MCF 10A (cell line): ENCODE measurements at regions not wholly inside any gene's neighbourhood (a gene's known extent, or its start where the extent isn't known, plus 50 kb on each side); places are given as distances from the start of the nearest gene placed in this dataset.

Experiments
- BruUV-seq: library from RNA; stranded (reverse); fragments of 400-500 nt; replicated peaks from 2 replicates; lab custom pipeline; 2021; lab: Mats Ljungman, UMichigan
- CTCF ChIA-PET: fragments of 300-600 bp; sonication (Branson Sonifier 250); formaldehyde crosslinking; extraction: SDS; loops from one replicate; lab custom pipeline; 2021; ENCODE audit warnings: antibody characterized with exemption, inconsistent platforms; lab: Yijun Ruan, JAX
- POLR2A ChIA-PET: fragments of 300-600, 350-650 bp; sonication (Branson Sonifier 250); formaldehyde crosslinking; extraction: SDS; loops from one replicate; lab custom pipeline; 2020; ENCODE audit warnings: antibody characterized with exemption, inconsistent platforms; lab: Yijun Ruan, JAX
- DNase-seq: peaks from one replicate; pipeline ENCODE4 v3.0.0-alpha.2; 2018; ENCODE audit not compliant: unreplicated experiment
- H3K27ac Mint-ChIP-seq: one replicate; pipeline ENCODE4 v1.8.0; 2022; ENCODE audit warnings: mild to moderate bottlenecking, low read depth, mixed read lengths; ENCODE audit not compliant: unreplicated experiment
- H3K27me3 Mint-ChIP-seq: one replicate; pipeline ENCODE4 v1.8.0; 2022; ENCODE audit warnings: mixed read lengths; ENCODE audit not compliant: insufficient read depth, unreplicated experiment
- H3K36me3 Mint-ChIP-seq: one replicate; pipeline ENCODE4 v1.8.0; 2022; ENCODE audit warnings: mild to moderate bottlenecking, moderate library complexity, mixed read lengths; ENCODE audit not compliant: insufficient read depth, unreplicated experiment
- H3K4me1 Mint-ChIP-seq: one replicate; pipeline ENCODE4 v1.8.0; 2022; ENCODE audit warnings: mixed read lengths; ENCODE audit not compliant: insufficient read depth, unreplicated experiment
- H3K4me3 Mint-ChIP-seq: one replicate; pipeline ENCODE4 v1.8.0; 2022; ENCODE audit warnings: mild to moderate bottlenecking, moderate library complexity, mixed read lengths; ENCODE audit not compliant: unreplicated experiment
- H3K9me3 Mint-ChIP-seq: one replicate; pipeline ENCODE4 v1.8.0; 2022; ENCODE audit warnings: mixed read lengths; ENCODE audit not compliant: unreplicated experiment
- CTCF ChIP-seq: fragments of 200-600 bp; IDR thresholded peaks from one replicate; pipeline ENCODE4 v1.8.0; 2022; ENCODE audit warnings: antibody characterized with exemption, mild to moderate bottlenecking; ENCODE audit not compliant: unreplicated experiment
- intact Hi-C: fragments of 100-400 bp; cut with micrococcal nuclease; formaldehyde crosslinking; loops from 2 replicates; pipeline ENCODE4 v1.14.1; 2022

- H3K36me3 Mint-ChIP-seq = no peaks in the 10 kb centered on the region
- intact Hi-C loops = no loop called here
- no peak overlapping the region for H3K27ac Mint-ChIP-seq
- BruUV-seq = no TSS peak
- ChIA-PET POLR2A (interaction anchor here (0.6 kb wide), 1 partner anchor 1263 kb away, joined by 3 read pairs; no protein-coding TSS in a partner anchor), CTCF (interaction anchor here (0.6 kb wide), 1 partner anchor 452 kb away, joined by 3 read pairs; no protein-coding TSS in a partner anchor)
- H3K4me3 Mint-ChIP-seq = no peak overlapping the region
- no peak for DNase-seq
- H3K4me1 Mint-ChIP-seq = no peaks in the 10 kb centered on the region
- peaks cover 91% of the 10 kb centered on the region for H3K27me3 Mint-ChIP-seq
- no peak for TF ChIP-seq CTCF
- H3K9me3 Mint-ChIP-seq = no peaks in the 10 kb centered on the region
Measured at GRCh38 chrX:39600222-39600621, 497.5 kb downstream of the BCOR start.

- Mint-ChIP-seq H3K36me3 (no peaks in the 10 kb centered on the region), H3K27me3 (peaks cover 82% of the 10 kb centered on the region), H3K4me1 (no peaks in the 10 kb centered on the region), H3K4me3 (no peak overlapping the region), H3K27ac (no peak overlapping the region), H3K9me3 (no peaks in the 10 kb centered on the region)
- intact Hi-C loops = no loop called here
- POLR2A ChIA-PET = no interaction called here
- no TSS peak for BruUV-seq
- no peak for DNase-seq
- CTCF ChIA-PET = no interaction called here
- TF ChIP-seq CTCF = no peak
Measured at GRCh38 chrX:39601231-39602177, 496.3 kb downstream of the BCOR start.

GRCh38 chrX:39602195-39602594 lies 495.6 kb downstream of the BCOR start:
- no peak overlapping the region for H3K4me3 Mint-ChIP-seq
- POLR2A ChIA-PET = no interaction called here
- H3K27me3 Mint-ChIP-seq = peaks cover 75% of the 10 kb centered on the region
- TF ChIP-seq CTCF = no peak
- CTCF ChIA-PET = no interaction called here
- no TSS peak for BruUV-seq
- no peaks in the 10 kb centered on the region for H3K36me3 Mint-ChIP-seq
- H3K9me3 Mint-ChIP-seq = no peaks in the 10 kb centered on the region
- intact Hi-C loops = no loop called here
- DNase-seq = no peak
- H3K27ac Mint-ChIP-seq = no peak overlapping the region
- no peaks in the 10 kb centered on the region for H3K4me1 Mint-ChIP-seq

- BruUV-seq = no TSS peak
- intact Hi-C loops = no loop called here
- no peak overlapping the region for H3K27ac Mint-ChIP-seq
- H3K9me3 Mint-ChIP-seq = no peaks in the 10 kb centered on the region
- no peak overlapping the region for H3K4me3 Mint-ChIP-seq
- DNase-seq = no peak
- H3K4me1 Mint-ChIP-seq = no peaks in the 10 kb centered on the region
- peaks cover 64% of the 10 kb centered on the region for H3K27me3 Mint-ChIP-seq
- H3K36me3 Mint-ChIP-seq = no peaks in the 10 kb centered on the region
- POLR2A ChIA-PET = interaction anchor here (0.5 kb wide), 1 partner anchor 44 kb away, joined by 3 read pairs; no protein-coding TSS in a partner anchor
- CTCF ChIA-PET = no interaction called here
- no peak for TF ChIP-seq CTCF
Measured at GRCh38 chrX:39603230-39603629, 494.5 kb downstream of the BCOR start.
